ENCODE measurements at regions not wholly inside any gene's neighbourhood (a gene's known extent, or its start where the extent isn't known, plus 50 kb on each side); places are given as distances from the start of the nearest gene placed in this dataset.

- TF ChIP-seq POLR2A (IDR thresholded peaks at IDR 0.05) (no peak), CTCF (IDR thresholded peaks at IDR 0.05) (no peak)
- Histone ChIP-seq H3K27me3 (no peaks in the 10 kb centered on the region), H3K4me1 (replicated peaks in 1 of 2) (no peaks in the 10 kb centered on the region), H3K4me3 (no peak overlapping the region), H3K27ac (no peak overlapping the region), H3K36me3 (replicated peaks in 1 of 2) (no peaks in the 10 kb centered on the region), H3K9me3 (replicated peaks in 1 of 3) (no peaks in the 10 kb centered on the region)
- intact Hi-C loops (cut with DNase I) = no loop called here
- DNase-seq = no peak
- WGBS, 4 donors = 74 to 86% (median 79%) methylated on average over 4 of the region's 4 CpGs
These were observed 127.4 kb downstream of the CDC42EP3 start for GRCh38 chr2:37543999-37544557.

GRCh38 chr2:37544591-37545031 lies 126.8 kb downstream of the CDC42EP3 start:
- Histone ChIP-seq H3K36me3 (replicated peaks in 1 of 2) (no peaks in the 10 kb centered on the region), H3K4me3 (no peak overlapping the region), H3K27ac (no peak overlapping the region), H3K27me3 (no peaks in the 10 kb centered on the region), H3K4me1 (replicated peaks in 1 of 2) (no peaks in the 10 kb centered on the region), H3K9me3 (replicated peaks in 1 of 3) (no peaks in the 10 kb centered on the region)
- DNase-seq = no peak
- intact Hi-C loops (cut with DNase I) = no loop called here
- 25 to 81% (median 57%) methylated on average over 1 of the region's 1 CpG for WGBS, 4 donors
- TF ChIP-seq CTCF (IDR thresholded peaks at IDR 0.05) (no peak), POLR2A (IDR thresholded peaks at IDR 0.05) (no peak)

GRCh38 chr2:37549598-37549997 lies 121.8 kb downstream of the CDC42EP3 start:
- no peaks in the 10 kb centered on the region for H3K27me3 ChIP-seq
- H3K27ac ChIP-seq = no peak overlapping the region
- 50 to 57% (median 57%) methylated on average over 4 of the region's 4 CpGs for WGBS, 4 donors
- H3K4me1 ChIP-seq (replicated peaks in 1 of 2) = no peaks in the 10 kb centered on the region
- no peaks in the 10 kb centered on the region for H3K9me3 ChIP-seq (replicated peaks in 1 of 3)
- no peak for TF ChIP-seq CTCF (IDR thresholded peaks at IDR 0.05)
- no peak for TF ChIP-seq POLR2A (IDR thresholded peaks at IDR 0.05)
- intact Hi-C loops (cut with DNase I) = no loop called here
- DNase-seq = no peak
- no peaks in the 10 kb centered on the region for H3K36me3 ChIP-seq (replicated peaks in 1 of 2)
- H3K4me3 ChIP-seq = no peak overlapping the region

GRCh38 chr2:37550190-37550589 lies 121.3 kb downstream of the CDC42EP3 start:
- no peaks in the 10 kb centered on the region for H3K4me1 ChIP-seq (replicated peaks in 1 of 2)
- H3K27me3 ChIP-seq = no peaks in the 10 kb centered on the region
- TF ChIP-seq CTCF (IDR thresholded peaks at IDR 0.05) (no peak), POLR2A (IDR thresholded peaks at IDR 0.05) (no peak)
- intact Hi-C loops (cut with DNase I) = no loop called here
- H3K27ac ChIP-seq = no peak overlapping the region
- DNase-seq = no peak
- no peaks in the 10 kb centered on the region for H3K9me3 ChIP-seq (replicated peaks in 1 of 3)
- no peaks in the 10 kb centered on the region for H3K36me3 ChIP-seq (replicated peaks in 1 of 2)
- H3K4me3 ChIP-seq = no peak overlapping the region
